SJCRH30 (cell line): ENCODE measurements at regions not wholly inside any gene's neighbourhood (a gene's known extent, or its start where the extent isn't known, plus 50 kb on each side); places are given as distances from the start of the nearest gene placed in this dataset.

Source experiments
- DNase-seq, 2 experiments: peaks; one replicate each; pipeline ENCODE4 v3.0.0-alpha.2; 2015 to 2020
- H3K27ac ChIP-seq: fragments of 250-450 bp; sonication (Bioruptor Pico); 2 replicates; pipeline ENCODE4 v1.5.1; 2020; ENCODE audit warnings: mild to moderate bottlenecking, moderate library complexity
- H3K27me3 ChIP-seq: fragments of 250-450 bp; sonication (Bioruptor Pico); 2 replicates; pipeline ENCODE4 v1.5.1; 2020; ENCODE audit warnings: mild to moderate bottlenecking, moderate library complexity
- H3K36me3 ChIP-seq: fragments of 250-450 bp; sonication (Bioruptor Pico); 2 replicates; pipeline ENCODE4 v1.5.1; 2020; ENCODE audit warnings: mild to moderate bottlenecking, moderate library complexity
- H3K4me1 ChIP-seq: fragments of 250-450 bp; sonication (Bioruptor Pico); 2 replicates; pipeline ENCODE4 v1.5.1; 2020; ENCODE audit warnings: mild to moderate bottlenecking, moderate library complexity
- H3K4me3 ChIP-seq: fragments of 250-450 bp; sonication (Bioruptor Pico); 2 replicates; pipeline ENCODE4 v1.5.1; 2020; ENCODE audit warnings: mild to moderate bottlenecking, moderate library complexity
- H3K9me3 ChIP-seq: fragments of 250-450 bp; sonication (Bioruptor Pico); replicated peaks from 2 replicates; pipeline ENCODE4 v1.5.1; 2020; ENCODE audit warnings: mild to moderate bottlenecking, moderate library complexity

DNA sequence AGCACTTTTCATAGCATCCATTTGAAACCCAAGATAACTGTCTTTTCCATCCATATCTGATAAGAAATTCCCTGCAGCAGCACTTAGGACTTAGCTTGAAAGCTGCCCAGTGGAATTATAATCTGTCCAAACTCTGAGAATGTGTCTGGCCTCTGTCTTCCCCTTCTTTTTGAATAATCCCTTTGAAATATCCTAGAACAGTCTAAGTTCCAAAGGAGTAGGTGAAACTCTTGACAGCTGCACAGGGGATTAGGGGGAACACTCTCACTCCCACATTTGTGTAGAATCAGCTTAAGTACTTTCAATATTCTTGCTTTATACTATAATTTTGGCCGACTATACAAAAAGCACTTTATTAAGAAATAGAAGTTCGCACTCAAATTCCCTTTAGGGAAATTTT, 157.7 kb downstream of the PAPSS1 start:
- Histone ChIP-seq H3K27me3 (no peaks in the 10 kb centered on the region), H3K36me3 (no peaks in the 10 kb centered on the region), H3K9me3 (no peaks in the 10 kb centered on the region), H3K4me1 (no peaks in the 10 kb centered on the region), H3K4me3 (no peak overlapping the region), H3K27ac (no peak overlapping the region)
- peak in 1 of 2 experiments; percentile 21 for DNase-seq

GRCh38 chr4:107561481-107561880, 158.6 kb downstream of the PAPSS1 start:
- H3K9me3 ChIP-seq: no peaks in the 10 kb centered on the region
- H3K4me3 ChIP-seq: no peak overlapping the region
- DNase-seq: no peak
- no peak overlapping the region for H3K27ac ChIP-seq
- no peaks in the 10 kb centered on the region for H3K36me3 ChIP-seq
- H3K4me1 ChIP-seq: no peaks in the 10 kb centered on the region
- no peaks in the 10 kb centered on the region for H3K27me3 ChIP-seq

- H3K4me3 ChIP-seq: no peak overlapping the region
- H3K4me1 ChIP-seq: no peaks in the 10 kb centered on the region
- no peak for DNase-seq
- no peak overlapping the region for H3K27ac ChIP-seq
- H3K36me3 ChIP-seq: no peaks in the 10 kb centered on the region
- no peaks in the 10 kb centered on the region for H3K9me3 ChIP-seq
- no peaks in the 10 kb centered on the region for H3K27me3 ChIP-seq
These were observed 160.4 kb downstream of the PAPSS1 start for GRCh38 chr4:107559653-107560052.

DNA sequence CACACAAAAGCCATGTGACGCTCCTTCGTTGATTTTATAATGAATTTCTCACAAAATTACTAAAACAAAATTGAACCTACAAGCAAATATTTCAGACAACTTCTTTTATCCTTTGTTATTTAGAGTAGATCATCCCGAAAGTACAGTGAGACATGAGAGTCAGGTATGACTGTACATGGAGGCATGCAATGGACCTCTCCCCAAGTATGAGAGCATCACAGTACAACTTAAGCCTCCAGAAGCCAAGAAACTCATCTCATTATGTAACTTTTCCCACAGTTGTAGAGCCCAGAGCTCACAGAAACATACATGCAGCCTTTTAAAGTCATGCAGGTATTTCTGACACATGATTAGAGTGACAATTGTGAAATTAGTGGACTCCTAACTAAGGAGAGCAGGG, 167.7 kb downstream of the PAPSS1 start:
- Histone ChIP-seq H3K4me3 (no peak overlapping the region), H3K9me3 (no peaks in the 10 kb centered on the region), H3K27ac (no peak overlapping the region), H3K27me3 (no peaks in the 10 kb centered on the region), H3K36me3 (no peaks in the 10 kb centered on the region), H3K4me1 (peaks cover 6% of the 10 kb centered on the region)
- DNase-seq: no peak

- no peaks in the 10 kb centered on the region; the same call in 1 of the 2 replicates for H3K27me3 ChIP-seq
- peak in 1 of 2 experiments; percentile 30 for DNase-seq
- H3K9me3 ChIP-seq: no peaks in the 10 kb centered on the region
- H3K4me1 ChIP-seq: peaks cover 6% of the 10 kb centered on the region
- peak overlapping the region; percentile 29 for H3K4me3 ChIP-seq
- H3K27ac ChIP-seq: peak overlapping the region; percentile 53
- H3K36me3 ChIP-seq: no peaks in the 10 kb centered on the region
These were observed 171.7 kb downstream of the PAPSS1 start for GRCh38 chr4:107548211-107548905.

DNA sequence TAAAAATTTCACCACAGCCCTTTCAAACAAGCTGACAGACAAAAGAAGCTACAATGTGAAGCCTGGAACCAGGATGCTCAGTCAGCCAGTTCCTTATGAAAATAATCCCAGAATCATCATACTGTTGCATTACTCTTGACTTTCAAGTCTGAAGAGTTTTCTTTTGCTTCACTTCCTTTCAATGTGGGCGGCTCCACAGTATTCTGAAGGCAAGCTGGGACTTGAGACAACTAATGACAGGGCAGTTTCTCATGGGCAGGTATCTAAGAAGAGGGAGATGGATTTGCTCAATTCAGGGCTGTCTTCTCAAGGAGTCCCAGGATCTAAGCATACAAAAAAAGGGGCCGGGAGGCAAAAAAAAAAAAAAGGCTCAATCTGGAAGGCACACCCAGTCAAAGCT, 173.4 kb downstream of the PAPSS1 start:
- Histone ChIP-seq H3K4me1 (peaks cover 6% of the 10 kb centered on the region), H3K9me3 (no peaks in the 10 kb centered on the region), H3K36me3 (no peaks in the 10 kb centered on the region), H3K27me3 (no peaks in the 10 kb centered on the region; the same call in 1 of the 2 replicates), H3K4me3 (no peak overlapping the region), H3K27ac (no peak overlapping the region)
- DNase-seq: no peak

GRCh38 chr4:107541511-107541910, 178.5 kb downstream of the PAPSS1 start:
- H3K27ac ChIP-seq: no peak overlapping the region
- no peak for DNase-seq
- no peaks in the 10 kb centered on the region; the same call in 1 of the 2 replicates for H3K27me3 ChIP-seq
- peaks cover 6% of the 10 kb centered on the region; the same call in 1 of the 2 replicates for H3K4me1 ChIP-seq
- H3K4me3 ChIP-seq: no peak overlapping the region
- no peaks in the 10 kb centered on the region for H3K9me3 ChIP-seq
- H3K36me3 ChIP-seq: no peaks in the 10 kb centered on the region

DNA sequence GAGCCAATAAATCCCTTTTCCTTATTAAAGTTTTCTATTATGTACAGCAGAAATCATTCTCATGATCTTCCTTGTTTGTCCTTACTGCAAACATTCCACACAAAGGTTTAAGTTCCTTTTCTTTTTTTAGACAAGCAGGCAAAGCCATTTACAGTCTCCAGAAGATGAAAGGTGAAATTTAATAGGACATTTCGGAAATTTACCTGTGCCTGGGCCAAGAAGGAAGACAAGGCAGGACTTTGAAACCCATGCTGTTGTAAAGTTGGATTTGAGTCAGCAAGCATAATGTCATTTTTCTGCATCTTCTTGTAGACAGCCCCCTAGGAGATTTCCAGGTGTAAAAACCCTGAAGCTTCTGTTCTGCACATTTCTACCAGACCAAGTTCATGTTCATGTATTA, 188.1 kb downstream of the PAPSS1 start:
- H3K4me1 ChIP-seq: no peaks in the 10 kb centered on the region
- no peak overlapping the region for H3K4me3 ChIP-seq
- H3K27me3 ChIP-seq: no peaks in the 10 kb centered on the region; the same call in 1 of the 2 replicates
- H3K36me3 ChIP-seq: no peaks in the 10 kb centered on the region
- no peak for DNase-seq
- H3K27ac ChIP-seq: no peak overlapping the region
- no peaks in the 10 kb centered on the region for H3K9me3 ChIP-seq

GRCh38 chr4:107520368-107520767, 199.7 kb downstream of the PAPSS1 start:
- Histone ChIP-seq H3K4me3 (no peak overlapping the region), H3K4me1 (no peaks in the 10 kb centered on the region), H3K9me3 (no peaks in the 10 kb centered on the region), H3K27me3 (no peaks in the 10 kb centered on the region), H3K27ac (no peak overlapping the region), H3K36me3 (no peaks in the 10 kb centered on the region)
- DNase-seq: no peak

GRCh38 chr4:107519053-107519452, 201.0 kb downstream of the PAPSS1 start:
- no peak overlapping the region for H3K4me3 ChIP-seq
- no peaks in the 10 kb centered on the region for H3K36me3 ChIP-seq
- no peaks in the 10 kb centered on the region for H3K27me3 ChIP-seq
- no peaks in the 10 kb centered on the region for H3K4me1 ChIP-seq
- DNase-seq: peak; percentile 19 to 56
- H3K9me3 ChIP-seq: no peaks in the 10 kb centered on the region
- H3K27ac ChIP-seq: no peak overlapping the region

- Histone ChIP-seq H3K36me3 (no peaks in the 10 kb centered on the region), H3K27ac (no peak overlapping the region), H3K4me1 (no peaks in the 10 kb centered on the region), H3K4me3 (no peak overlapping the region), H3K27me3 (no peaks in the 10 kb centered on the region), H3K9me3 (no peaks in the 10 kb centered on the region)
- no peak for DNase-seq
These were observed 202.0 kb downstream of the PAPSS1 start for GRCh38 chr4:107518076-107518475.

DNA sequence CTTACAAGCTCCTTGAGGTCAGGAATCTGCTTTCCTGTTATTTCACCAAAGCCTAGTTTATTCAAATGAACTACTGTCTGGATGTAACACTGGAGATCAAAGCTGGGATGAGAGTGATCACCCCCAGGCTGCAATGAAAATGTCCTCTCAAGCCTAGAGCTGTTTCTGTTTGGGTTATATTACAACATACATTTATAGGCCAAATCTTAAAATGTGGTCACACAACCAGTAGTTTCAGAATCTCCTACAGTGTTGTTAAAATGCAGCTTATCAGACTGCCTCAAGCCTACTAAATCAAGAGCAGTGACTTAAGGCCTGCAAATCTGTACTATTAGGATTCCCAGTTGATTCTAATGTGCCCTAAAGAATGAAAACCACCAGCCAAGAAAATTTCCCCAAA, 207.5 kb downstream of the PAPSS1 start:
- Histone ChIP-seq H3K36me3 (no peaks in the 10 kb centered on the region), H3K4me1 (no peaks in the 10 kb centered on the region), H3K9me3 (no peaks in the 10 kb centered on the region), H3K27me3 (peaks cover 3% of the 10 kb centered on the region; the same call in 1 of the 2 replicates), H3K27ac (no peak overlapping the region), H3K4me3 (no peak overlapping the region)
- no peak for DNase-seq

GRCh38 chr4:107509615-107510014, 210.4 kb downstream of the PAPSS1 start:
- no peak for DNase-seq
- Histone ChIP-seq H3K4me3 (no peak overlapping the region), H3K27me3 (peaks cover 3% of the 10 kb centered on the region; the same call in 1 of the 2 replicates), H3K4me1 (no peaks in the 10 kb centered on the region), H3K9me3 (no peaks in the 10 kb centered on the region), H3K36me3 (no peaks in the 10 kb centered on the region), H3K27ac (no peak overlapping the region)

DNA sequence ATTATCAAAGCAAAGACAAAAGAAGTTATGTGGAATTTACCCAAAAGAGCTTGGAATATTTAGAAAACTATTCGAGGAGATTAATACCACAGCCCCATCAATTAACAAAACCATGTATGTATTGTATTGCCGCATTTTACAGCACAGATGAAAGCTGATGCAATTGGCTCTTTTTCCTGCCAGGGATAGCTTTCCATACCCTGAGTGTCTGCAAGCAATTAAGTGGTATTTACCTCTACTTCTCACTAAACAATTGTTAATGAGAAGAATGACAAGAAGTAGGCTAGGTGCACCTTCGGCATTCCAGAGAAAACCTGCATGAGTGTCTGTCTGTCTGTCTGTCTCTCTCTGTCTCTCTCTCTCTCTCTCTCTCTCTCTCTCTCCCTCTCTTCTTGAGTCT, 219.5 kb downstream of the PAPSS1 start:
- no peaks in the 10 kb centered on the region for H3K36me3 ChIP-seq
- H3K4me3 ChIP-seq: no peak overlapping the region
- H3K9me3 ChIP-seq: 0 out of 2 replicates have a peak, but pooled peaks cover 2% of the 10 kb centered on the region
- no peak for DNase-seq
- no peaks in the 10 kb centered on the region for H3K4me1 ChIP-seq
- no peaks in the 10 kb centered on the region for H3K27me3 ChIP-seq
- no peak overlapping the region for H3K27ac ChIP-seq

GRCh38 chr4:107497054-107497453, 223.0 kb downstream of the PAPSS1 start:
- H3K4me1 ChIP-seq: no peaks in the 10 kb centered on the region
- no peaks in the 10 kb centered on the region for H3K36me3 ChIP-seq
- H3K27me3 ChIP-seq: no peaks in the 10 kb centered on the region
- H3K4me3 ChIP-seq: no peak overlapping the region
- no peak overlapping the region for H3K27ac ChIP-seq
- no peak for DNase-seq
- H3K9me3 ChIP-seq: 0 out of 2 replicates have a peak, but pooled peaks cover 2% of the 10 kb centered on the region

DNA sequence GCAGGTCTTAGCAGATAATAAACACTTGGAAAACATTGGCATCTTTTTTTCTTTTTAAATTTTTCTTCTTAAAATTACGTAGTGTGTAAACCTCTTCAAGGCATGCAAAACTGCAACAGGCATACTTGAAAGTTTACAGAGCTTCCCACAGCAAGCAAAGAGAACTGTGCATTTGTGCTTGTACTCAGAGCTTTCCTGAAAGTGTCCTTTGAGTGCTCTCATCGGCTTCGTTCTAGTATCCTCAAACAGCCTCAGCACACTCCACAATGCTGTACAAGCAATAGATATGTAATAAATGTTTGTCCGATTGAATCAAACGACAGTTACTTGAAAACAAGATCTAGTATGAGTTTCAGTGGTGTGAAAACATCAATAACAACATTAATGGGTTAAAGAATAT, 227.5 kb downstream of the PAPSS1 start:
- no peak overlapping the region for H3K27ac ChIP-seq
- no peaks in the 10 kb centered on the region for H3K27me3 ChIP-seq
- H3K36me3 ChIP-seq: no peaks in the 10 kb centered on the region
- peaks cover 6% of the 10 kb centered on the region for H3K4me1 ChIP-seq
- no peak overlapping the region for H3K4me3 ChIP-seq
- no peak for DNase-seq
- H3K9me3 ChIP-seq: 0 out of 2 replicates have a peak, but pooled peaks cover 3% of the 10 kb centered on the region
